Stimulated activated CD4-positive, alpha-beta T cell treated with anti-CD3 and anti-CD28 coated beads, TNF-alpha, amount 100 ng/mL, for 48 hours (primary cell): ENCODE measurements at regions not wholly inside any gene's neighbourhood (a gene's known extent, or its start where the extent isn't known, plus 50 kb on each side); places are given as distances from the start of the nearest gene placed in this dataset.
"Not testable (repeated sequence)": the region's sequence is repeated elsewhere in the genome, so short reads cannot be mapped to it uniquely, and the experiment has no call there.

ENCODE experiments used
- DNase-seq, 3 donors: peaks; one replicate each; pipeline ENCODE4 v3.0.0-alpha.2; 2020; ENCODE audit warnings: low read depth in 3 of 3

DNA sequence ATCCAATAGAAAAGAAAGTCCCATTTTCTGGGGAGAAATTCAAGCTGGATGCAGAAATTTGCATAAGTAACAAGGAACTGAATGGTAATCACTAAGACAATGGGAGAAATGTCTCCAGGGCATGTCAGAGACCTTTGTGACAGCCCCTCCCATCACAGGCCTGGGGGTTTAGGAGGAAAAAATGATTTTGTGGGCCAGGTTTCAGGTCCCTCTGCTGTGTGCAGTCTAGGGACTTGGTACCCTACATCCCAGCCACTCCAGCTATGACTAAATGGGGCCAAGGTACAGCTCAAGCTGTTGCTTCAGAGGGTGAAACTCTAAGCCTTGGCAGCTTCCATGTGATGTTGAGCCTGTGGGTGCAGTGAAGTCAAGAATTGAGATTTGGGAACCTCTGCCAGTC is 695.5 kb upstream of the MIR17HG start:
- DNase-seq: no peak

DNA sequence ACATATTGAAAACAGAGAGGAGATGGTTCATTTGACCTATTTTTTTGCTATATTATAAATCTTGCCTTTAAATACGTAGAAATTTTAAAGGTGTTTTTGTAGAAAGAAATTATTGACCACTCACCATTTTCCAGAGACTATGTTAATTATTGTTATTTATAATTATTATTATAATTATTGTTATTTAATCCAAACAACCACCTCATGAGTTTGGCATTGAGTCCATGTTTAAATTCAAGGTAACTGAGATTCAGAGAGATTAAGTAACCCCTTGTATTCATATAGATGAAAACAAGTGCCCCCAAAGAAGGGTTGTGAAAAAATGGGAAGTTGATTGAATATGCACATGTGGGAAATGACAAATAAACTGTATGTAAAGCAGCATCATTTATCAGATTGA is 692.5 kb upstream of the MIR17HG start:
- DNase-seq: no peak

DNA sequence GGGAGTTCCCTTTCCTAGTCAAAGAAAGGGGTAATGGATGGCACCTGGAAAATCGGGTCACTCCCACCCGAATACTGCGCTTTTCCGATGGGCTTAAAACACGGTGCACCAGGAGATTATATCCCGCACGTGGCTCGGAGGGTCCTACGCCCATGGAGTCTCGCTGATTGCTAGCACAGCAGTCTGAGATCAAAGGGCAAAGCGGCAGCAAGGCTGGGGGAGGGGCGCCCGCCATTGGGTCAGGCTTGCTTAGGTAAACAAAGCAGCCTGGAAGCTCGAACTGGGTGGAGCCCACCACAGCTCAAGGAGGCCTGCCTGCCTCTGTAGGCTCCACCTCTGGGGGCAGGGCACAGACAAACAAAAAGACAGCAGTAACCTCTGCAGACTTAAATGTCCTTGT is 683.3 kb upstream of the MIR17HG start:
- not testable (repeated sequence) for DNase-seq

DNA sequence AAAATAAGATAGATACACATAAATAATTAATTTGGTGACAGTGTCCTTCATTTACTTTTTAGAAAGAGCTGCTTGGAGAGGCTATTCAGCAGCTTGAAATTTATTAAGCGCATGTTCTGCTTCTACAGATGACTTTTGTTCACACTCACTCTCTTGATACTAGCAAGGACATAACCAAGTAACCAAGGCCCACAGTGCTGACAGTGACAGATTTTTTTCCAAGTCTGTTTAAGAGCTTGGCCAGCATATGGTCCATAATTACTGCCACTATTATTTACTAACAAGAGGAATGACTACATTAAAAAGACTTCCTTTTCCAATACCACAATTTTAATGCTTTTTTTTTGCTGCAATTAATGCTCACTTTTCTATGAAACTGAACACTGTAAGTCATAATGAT is 673.7 kb upstream of the MIR17HG start:
- no peak for DNase-seq

GRCh38 chr13:90675129-90675528 is 672.4 kb upstream of the MIR17HG start:
- no peak for DNase-seq

DNA sequence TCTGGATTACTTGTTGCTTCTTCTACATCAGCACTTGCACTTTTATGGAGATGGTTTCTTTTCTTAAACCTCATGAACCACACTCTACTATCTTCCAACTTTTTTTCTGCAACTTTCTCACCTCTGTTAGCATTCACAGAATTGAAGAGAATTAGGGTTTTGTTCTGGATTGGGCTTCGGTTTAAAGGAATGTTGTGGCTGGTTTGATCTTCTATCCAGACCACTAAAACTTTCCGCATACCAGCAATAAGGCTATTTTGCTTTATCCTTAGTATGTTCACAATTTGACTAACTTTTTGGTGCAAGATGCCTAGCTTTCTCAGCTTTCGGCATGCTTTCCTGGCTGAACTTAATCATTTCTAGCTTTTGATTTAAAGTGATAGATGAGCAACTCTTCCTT is 666.7 kb upstream of the MIR17HG start:
- no peak for DNase-seq

DNA sequence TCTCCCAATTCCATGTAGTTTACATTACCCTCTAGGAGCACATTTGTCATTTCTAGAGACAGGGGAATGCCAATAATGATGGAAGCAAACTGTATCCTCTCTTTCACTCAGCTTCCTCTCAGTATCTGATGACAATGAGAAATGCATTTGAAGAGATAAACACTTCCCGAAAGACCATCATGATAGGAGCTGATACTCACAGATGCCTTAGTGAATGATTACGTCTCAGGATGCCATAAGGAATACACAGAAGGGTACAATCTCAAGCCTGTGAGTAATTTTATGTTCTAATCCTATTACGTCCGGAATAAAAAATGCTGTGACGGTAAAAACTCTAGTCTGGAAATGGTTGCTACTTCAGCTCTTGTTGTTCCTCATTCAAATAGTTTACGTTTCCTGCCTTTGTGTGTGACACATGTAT is 663.8 kb upstream of the MIR17HG start:
- no peak for DNase-seq

DNA sequence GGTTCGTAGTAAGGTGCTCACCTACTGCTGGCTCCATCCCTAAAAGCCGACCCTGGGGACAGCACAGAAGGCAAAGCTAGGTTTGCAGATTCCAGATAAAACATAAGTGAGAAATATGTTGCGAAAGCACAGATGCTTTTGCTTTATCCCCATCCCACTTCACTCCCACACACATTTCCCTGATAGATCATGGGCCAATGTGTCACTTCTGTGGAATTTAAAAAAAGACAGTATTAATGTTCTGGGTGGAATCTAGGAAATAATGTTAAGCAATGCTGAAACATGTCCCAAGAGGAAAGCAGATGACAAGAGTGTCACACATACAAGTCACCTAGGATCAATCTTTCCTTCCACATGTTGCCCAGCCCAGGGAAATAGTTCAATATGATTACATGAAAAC is 661.0 kb upstream of the MIR17HG start:
- no peak for DNase-seq

- DNase-seq: no peak
These were observed 658.4 kb upstream of the MIR17HG start for GRCh38 chr13:90689111-90689510.

- no peak for DNase-seq
These were observed 656.9 kb upstream of the MIR17HG start for GRCh38 chr13:90690458-90691080.

GRCh38 chr13:90696254-90696653 is 651.2 kb upstream of the MIR17HG start:
- no peak for DNase-seq

- DNase-seq: no peak
These were observed 650.8 kb upstream of the MIR17HG start for GRCh38 chr13:90696656-90697055.

DNA sequence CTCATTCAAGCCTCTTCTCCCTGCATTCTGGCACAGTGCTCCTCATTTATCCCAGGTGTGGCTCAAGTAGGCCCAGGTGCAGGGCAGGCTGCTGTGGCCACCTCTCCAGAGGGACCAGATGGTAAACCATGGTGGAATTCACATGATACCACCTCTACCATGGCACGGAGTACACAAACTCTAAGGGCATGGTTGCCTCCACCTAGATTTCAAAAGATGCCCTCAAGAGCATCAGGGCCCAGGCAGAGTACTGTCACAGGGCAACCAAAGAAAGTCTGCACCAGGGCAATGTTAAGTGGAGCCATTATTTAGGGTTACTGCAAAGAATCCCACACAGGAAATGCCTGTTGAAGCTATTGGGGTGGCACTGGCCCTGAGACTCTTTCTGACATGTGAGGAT is 647.1 kb upstream of the MIR17HG start:
- no peak for DNase-seq

- no peak for DNase-seq
These were observed 646.2 kb upstream of the MIR17HG start for GRCh38 chr13:90701264-90701663.

GRCh38 chr13:90702050-90702449 is 645.4 kb upstream of the MIR17HG start:
- no peak for DNase-seq

DNA sequence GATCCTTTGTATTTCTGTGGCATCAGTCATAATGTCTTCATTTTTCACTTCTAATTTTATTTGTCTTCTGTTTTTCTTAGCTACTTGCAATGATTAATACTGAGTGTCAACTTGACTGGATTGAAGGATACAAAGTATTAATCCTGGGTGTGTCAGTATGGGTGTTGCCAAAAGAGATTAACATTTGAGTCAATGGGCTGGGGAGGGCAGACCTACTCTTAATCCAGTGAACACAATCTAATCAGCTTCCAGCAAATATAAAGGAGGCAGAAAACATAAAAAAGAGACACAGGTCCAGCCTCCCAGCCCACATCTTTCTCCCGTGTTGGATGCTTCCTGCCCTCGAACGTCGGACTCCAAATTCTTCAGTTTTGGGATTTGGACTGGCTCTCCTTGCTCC is 640.9 kb upstream of the MIR17HG start:
- no peak for DNase-seq

GRCh38 chr13:90708128-90708527 is 639.4 kb upstream of the MIR17HG start:
- DNase-seq: no peak

GRCh38 chr13:90709319-90709718 is 638.2 kb upstream of the MIR17HG start:
- DNase-seq: no peak

GRCh38 chr13:90710164-90710759 is 637.2 kb upstream of the MIR17HG start:
- DNase-seq: no peak

- no peak for DNase-seq
These were observed 633.9 kb upstream of the MIR17HG start for GRCh38 chr13:90713441-90714133.

DNA sequence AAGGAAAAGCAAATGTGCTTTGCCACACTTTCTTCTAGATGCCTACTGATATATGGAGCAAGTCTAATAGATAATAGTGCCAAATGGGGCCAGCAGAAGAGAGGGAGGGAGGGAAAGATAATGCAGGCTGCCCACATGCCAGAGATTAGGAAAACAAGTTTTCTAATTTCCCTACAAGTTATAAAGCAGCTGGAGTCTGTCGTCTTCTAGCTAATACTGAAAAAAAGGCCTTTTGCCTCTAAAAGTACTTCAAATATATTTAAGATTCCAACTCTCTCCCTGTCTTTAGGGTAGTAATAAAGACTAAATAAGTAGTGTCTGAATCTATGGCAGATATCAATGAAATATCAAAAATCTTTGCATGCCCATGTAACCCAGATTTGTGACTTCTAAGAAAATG is 632.0 kb upstream of the MIR17HG start:
- no peak for DNase-seq

GRCh38 chr13:90717451-90717936 is 630.0 kb upstream of the MIR17HG start:
- no peak for DNase-seq

DNA sequence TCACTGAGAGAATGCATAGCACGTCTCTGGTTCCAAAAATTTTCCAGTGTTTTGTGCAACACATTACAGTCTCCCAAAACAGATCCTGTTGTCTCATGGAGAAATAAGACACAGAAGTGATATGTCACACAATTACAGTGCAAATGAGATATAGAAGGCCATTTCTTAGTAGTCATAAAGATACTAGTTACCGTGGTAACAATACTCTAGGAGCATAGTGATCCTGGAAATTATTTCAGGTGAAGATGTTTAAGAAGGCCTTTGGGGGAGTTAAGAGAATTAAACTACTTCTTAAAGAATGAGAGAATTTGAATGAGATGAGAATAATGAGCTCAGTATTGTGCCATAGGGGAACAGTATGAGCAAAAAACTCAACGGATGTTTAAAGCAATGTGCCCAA is 628.0 kb upstream of the MIR17HG start:
- no peak for DNase-seq
